Muscle of back (tissue), 3 donors: ENCODE measurements at regions not wholly inside any gene's neighbourhood (a gene's known extent, or its start where the extent isn't known, plus 50 kb on each side); places are given as distances from the start of the nearest gene placed in this dataset.

ENCODE experiments used
- DNase-seq, 3 donors: peaks; one replicate each; pipeline versions ENCODE4 v3.0.0 to v3.0.0-alpha.2; 2013

GRCh38 chr4:56241500-56241899 lies 145.8 kb downstream of the AASDH start:
- DNase-seq, result no peak

GRCh38 chr4:56240554-56241174 lies 146.6 kb downstream of the AASDH start:
- no peak for DNase-seq

GRCh38 chr4:56238251-56238650 lies 149.0 kb downstream of the AASDH start:
- DNase-seq, result no peak

- no peak for DNase-seq
These were observed 151.6 kb downstream of the AASDH start for GRCh38 chr4:56235725-56236124.

- DNase-seq, result no peak
These were observed 152.3 kb downstream of the AASDH start for GRCh38 chr4:56235011-56235410.

GRCh38 chr4:56234098-56234497 lies 153.2 kb downstream of the AASDH start:
- no peak for DNase-seq

- no peak for DNase-seq
These were observed 155.9 kb downstream of the AASDH start for GRCh38 chr4:56231410-56231809.

- DNase-seq, result no peak
These were observed 157.3 kb downstream of the AASDH start for GRCh38 chr4:56229947-56230346.

GRCh38 chr4:56227301-56227835 lies 159.9 kb downstream of the AASDH start:
- DNase-seq, result no peak

GRCh38 chr4:56226579-56226978 lies 160.7 kb downstream of the AASDH start:
- no peak for DNase-seq

- no peak for DNase-seq
These were observed 162.7 kb downstream of the AASDH start for GRCh38 chr4:56224641-56225040.

- DNase-seq, result no peak
These were observed 164.8 kb downstream of the AASDH start for GRCh38 chr4:56222514-56222913.

- DNase-seq, result peak in 1 of 3 donors; percentile 7
These were observed 167.0 kb downstream of the AASDH start for GRCh38 chr4:56220261-56220660.

GRCh38 chr4:56219447-56219846 lies 167.8 kb downstream of the AASDH start:
- DNase-seq, result no peak

GRCh38 chr4:56218230-56218895 lies 168.9 kb downstream of the AASDH start:
- DNase-seq, result no peak

- no peak for DNase-seq
These were observed 169.9 kb downstream of the AASDH start for GRCh38 chr4:56217343-56217890.

GRCh38 chr4:56215901-56216300 lies 171.4 kb downstream of the AASDH start:
- peak in 1 of 3 donors; percentile 1 for DNase-seq

- no peak for DNase-seq
These were observed 172.0 kb downstream of the AASDH start for GRCh38 chr4:56215141-56215783.

GRCh38 chr4:56213543-56213942 lies 173.7 kb downstream of the AASDH start:
- DNase-seq, result no peak

- no peak for DNase-seq
These were observed 174.5 kb downstream of the AASDH start for GRCh38 chr4:56212774-56213173.

GRCh38 chr4:56211202-56211601 lies 176.1 kb downstream of the AASDH start:
- DNase-seq, result no peak

- DNase-seq, result no peak
These were observed 176.9 kb downstream of the AASDH start for GRCh38 chr4:56210397-56210796.

GRCh38 chr4:56209767-56210166 lies 177.5 kb downstream of the AASDH start:
- no peak for DNase-seq
